ENCODE measurements at regions not wholly inside any gene's neighbourhood (a gene's known extent, or its start where the extent isn't known, plus 50 kb on each side); places are given as distances from the start of the nearest gene placed in this dataset.

GRCh38 chr1:90572446-90572845 is 144.7 kb downstream of the BARHL2 start:
- no peak for TF ChIP-seq CTCF (IDR thresholded peaks at IDR 0.05; ENCODE audit: low read depth, low read length)
- TF ChIP-seq POLR2A (IDR thresholded peaks at IDR 0.05; ENCODE audit: extremely low read depth, insufficient read length): no peak
